Kidney tubule cell (primary cell): ENCODE measurements at regions not wholly inside any gene's neighbourhood (a gene's known extent, or its start where the extent isn't known, plus 50 kb on each side); places are given as distances from the start of the nearest gene placed in this dataset.
"Not testable (repeated sequence)": the region's sequence is repeated elsewhere in the genome, so short reads cannot be mapped to it uniquely, and the experiment has no call there.

ENCODE experiments used
- DNase-seq: peaks from one replicate; pipeline ENCODE4 v3.0.0-alpha.2; 2018; ENCODE audit warnings: low spot score

DNA sequence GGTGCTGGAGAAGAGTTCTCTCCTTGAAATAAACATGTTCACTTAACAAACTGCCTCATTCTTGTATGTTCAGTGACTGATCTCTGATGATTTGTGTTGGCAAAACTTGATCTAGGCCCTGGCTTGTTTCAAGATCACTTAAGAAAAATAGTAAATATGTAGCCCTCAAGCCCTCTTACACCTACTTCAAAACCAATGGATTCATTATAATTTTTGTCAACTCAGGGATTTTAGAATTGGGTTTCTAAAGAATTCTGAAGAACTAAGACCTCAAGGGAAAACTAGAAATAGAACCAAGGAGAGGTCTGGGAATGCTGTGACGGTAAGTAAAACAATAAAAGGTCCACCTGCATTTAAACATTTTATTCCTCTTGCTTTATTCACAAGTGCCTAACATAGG is 1731.6 kb upstream of the CELF4 start:
- DNase-seq, result no peak

DNA sequence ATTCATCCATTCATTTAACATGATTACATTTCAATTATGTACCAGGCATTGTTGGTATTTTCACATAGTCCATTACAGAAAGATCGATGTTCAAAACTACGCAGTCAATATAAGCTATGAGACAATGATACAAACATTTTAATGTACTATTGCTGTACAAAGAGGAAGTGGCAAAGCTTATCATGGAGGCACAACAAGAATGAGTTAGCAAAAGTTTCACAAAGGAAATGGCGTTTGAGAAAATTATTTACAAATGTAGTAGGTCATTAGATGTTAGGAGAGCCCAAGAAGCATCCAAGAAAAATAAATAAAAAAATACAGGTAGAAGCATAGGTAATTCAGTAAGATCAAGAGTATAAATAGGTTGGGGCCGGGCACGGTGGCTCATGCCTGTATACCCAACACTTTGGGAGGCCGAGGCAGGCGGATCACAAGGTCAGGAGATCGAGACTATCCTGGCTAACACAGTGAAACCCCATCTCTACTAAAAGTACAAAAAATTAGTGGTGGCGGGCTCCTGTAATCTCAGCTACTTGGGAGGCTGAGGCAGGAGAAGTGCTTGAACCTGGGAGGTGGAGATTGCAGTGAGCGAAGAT is 1730.8 kb upstream of the CELF4 start:
- DNase-seq, result no peak

DNA sequence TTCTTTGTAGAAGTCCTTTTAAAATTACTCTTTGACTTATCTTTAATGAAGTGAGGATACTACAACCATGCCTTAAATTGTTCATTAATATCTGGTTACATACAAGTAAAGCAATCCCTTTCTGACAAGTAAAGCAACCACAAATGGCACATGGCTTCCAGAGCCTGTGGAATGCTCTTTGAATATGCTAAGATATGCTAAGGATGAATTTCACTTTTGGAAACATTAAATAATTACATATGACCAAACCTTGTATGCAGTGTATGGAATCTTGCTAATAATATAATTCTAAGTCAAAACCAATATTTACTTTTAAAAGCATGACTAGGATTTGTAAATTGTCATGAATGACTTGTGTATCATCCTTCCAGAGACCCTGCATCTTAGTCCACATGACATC is 1711.2 kb upstream of the CELF4 start:
- no peak for DNase-seq

DNA sequence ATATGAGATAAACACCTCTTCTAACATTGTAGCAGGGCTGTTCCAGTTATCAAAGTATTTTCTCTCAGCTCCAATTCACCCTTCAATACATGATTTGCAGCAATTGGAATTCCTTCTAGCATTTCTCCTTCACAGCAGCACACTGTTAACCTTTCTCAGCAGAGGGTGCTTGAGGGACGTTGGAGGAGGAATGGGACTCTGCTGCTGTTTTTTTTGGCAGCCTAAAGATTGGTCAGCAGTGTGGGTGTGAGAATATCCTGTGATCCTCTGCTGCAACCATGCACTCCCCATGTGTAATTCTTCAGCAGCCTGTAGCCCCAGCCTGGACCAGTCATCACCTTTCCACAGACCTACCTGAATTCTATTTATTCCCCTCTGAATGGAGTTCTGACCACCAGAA is 1708.9 kb upstream of the CELF4 start:
- no peak for DNase-seq

DNA sequence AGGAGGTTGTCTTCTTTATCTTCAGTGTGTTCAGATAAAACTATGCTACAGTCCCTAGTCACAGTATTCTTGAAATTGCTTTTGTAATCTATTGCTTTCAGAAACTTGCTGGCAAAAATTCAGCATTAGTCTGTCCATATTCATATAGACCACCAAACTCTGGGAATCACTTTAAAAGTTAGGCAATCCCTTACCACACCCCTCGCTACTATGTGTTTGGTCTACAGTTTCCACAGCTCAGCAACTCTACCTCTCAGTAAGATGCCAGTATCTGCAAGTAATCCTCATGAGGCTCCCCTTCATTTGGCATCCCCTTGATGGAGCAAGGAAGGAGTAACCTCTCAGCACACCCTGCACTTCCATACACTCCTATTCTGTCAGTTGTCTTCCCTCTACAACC is 1706.6 kb upstream of the CELF4 start:
- no peak for DNase-seq

DNA sequence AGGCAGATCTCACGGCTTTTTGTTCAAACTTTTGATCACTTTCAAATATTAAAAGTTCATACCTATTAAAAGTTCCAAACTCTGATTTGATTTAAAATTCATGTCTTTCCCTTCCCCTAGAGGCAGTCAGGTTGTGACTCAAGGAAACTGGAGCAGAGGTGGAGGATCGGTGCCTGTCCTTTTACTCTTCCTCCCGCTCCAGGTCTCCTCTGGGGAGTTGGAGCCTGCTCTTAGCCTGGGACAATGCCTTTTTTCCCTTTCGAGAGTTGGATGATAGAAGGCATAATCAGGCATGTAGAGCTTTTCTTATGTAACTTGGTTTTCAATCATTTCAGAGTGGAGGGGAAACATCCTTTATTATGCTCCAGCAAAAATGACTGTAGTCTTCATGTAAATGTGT is 1706.1 kb upstream of the CELF4 start:
- no peak for DNase-seq

DNA sequence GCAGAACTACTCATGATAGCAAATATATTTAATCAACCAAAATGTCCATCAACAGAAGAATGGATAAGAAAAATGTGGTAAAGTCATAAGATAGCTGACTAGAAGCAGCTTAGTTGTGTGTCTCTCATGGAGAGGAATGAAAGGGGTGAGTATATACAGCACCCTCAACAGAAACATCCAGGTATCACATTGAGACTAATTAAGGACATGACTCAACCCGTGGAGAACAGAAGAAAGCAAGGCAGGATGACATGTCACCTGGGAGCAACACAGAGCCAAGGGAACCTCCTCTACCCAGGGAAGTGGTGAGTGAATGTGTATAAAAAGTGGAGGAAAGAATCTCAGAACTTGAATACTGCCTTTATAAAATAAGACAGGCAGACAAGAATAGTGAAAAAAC is 1695.0 kb upstream of the CELF4 start:
- DNase-seq, result no peak

DNA sequence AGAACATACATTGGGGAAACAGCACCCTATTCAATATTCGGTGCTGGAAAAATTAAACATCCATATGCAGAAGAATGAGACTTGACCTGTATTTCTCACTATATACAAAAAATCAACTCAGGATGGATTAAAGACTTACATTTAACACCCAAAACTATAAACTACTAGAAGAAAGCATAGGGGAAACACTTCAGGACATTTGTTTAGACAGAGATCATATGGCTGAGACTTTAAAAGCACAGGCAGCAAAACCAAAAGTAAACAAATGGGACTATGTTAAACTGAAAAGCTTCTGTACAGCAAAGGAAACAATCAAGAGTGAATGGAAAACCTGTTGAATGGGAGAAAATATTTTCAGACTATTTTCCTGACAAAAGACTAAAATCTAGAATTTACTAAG is 1694.1 kb upstream of the CELF4 start:
- no peak for DNase-seq

DNA sequence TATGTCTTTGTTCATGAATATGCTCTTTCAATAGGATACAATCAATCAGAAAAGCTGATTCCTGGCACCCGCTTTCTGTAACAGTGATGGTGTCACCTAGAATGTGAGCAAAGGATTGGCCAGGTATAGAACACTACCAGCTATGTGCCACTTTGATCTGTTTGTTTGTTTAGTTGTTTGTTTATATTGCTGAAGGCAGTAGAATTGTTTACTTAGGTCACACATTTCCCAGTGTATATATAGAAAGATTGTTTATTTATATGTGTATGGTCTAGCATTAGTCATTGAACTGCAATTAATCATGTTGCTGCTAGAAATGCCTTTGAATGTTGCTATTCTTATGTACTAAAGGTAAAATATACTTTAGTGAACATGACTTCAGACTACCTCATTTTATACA is 1678.6 kb upstream of the CELF4 start:
- DNase-seq, result no peak

DNA sequence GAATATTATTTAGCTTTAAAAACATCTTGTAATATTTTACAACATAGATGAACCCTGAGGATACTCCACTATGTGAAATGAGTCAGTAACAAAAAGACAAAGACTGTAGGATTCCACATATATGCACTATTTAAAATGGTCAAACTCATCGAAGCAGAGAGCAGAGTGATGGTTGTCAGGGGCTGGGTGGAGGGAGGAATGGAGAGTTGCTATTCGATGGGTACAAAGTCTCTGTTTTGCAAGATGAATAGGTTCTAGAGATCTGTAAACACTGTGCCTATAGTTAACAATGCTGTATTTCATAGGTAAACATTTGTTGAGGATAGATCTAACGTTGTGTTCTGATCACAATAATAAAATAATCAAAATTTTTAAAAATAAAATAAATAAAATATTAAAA is 1675.9 kb upstream of the CELF4 start:
- no peak for DNase-seq

DNA sequence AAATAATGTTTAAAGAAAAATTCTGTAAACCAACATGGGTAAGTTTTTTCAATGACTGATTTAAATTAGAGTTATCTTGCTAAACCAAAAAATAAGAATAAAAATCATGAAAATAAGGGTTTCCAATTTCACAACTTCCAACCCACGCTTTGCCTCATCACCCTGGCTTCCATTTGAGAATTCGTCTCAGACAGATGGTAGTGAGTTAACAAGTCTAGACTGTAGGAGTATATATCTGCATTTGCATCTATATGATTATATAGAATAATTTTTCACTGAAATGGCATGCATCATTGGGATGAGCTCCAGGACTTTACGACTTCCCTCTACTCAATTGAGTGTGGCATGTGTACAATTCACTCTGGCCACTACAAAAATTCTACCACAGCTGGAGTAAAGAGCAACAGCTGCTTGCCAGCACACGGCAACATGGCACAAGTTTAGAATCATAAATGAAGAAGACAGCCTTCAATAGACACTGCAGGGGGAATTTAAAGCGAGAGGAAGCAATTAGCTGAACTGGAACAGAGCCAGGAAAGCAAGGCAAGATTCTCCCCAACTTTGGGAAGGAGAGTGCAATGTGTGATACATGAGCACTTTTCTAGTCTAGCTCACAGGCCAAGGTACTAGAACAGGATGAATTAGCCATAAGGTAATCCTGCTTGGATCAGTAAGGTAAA is 1673.5 kb upstream of the CELF4 start:
- DNase-seq, result no peak

DNA sequence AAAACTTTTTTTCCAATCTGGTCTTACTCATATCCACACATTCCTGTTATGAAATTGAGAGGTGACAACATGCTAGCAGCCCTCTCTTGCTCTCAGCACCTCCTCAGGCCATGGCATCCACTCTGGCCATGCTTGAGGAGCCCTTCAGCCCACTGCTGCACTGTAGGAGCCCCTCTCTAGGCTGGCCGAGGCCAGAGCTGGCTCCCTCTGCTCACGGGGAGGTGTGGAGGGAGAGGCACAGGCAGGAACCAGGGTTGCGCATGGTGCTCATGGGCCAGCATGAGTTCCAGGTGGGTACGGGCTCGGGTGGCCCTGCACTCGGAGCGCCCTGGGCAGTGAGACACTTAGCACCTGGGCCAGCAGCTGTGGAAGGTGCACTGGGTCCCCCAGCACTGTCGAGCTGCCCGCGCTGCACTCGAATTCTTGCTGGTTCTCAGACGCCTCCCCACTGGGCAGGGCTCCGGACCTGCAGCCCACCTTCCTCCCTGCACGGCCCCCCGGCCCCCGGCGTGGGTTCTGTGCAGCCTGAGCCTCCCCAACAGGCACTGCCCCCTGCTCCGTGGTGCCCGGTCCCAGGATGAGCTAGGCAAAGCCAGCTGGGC is 1669.6 kb upstream of the CELF4 start:
- no peak for DNase-seq

DNA sequence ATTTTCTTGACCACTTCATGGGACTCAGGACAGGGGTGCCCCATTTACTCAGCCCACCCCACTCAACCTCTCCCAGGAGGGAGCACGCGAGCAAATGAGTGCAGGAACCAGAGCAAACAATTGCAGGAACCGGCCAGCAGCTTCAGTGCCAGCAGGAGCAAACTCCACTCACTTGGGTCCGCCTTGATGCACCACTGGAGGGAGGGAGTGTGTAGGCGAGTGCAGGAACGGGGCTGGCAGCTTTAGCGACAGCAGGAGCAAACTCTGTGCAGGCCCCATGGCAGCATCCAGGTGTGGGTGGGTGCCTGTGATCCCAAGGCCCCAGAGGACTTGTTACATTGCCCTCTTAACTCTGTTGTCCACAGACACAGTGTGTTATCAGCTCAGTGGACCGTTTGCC is 1667.3 kb upstream of the CELF4 start:
- no peak for DNase-seq

DNA sequence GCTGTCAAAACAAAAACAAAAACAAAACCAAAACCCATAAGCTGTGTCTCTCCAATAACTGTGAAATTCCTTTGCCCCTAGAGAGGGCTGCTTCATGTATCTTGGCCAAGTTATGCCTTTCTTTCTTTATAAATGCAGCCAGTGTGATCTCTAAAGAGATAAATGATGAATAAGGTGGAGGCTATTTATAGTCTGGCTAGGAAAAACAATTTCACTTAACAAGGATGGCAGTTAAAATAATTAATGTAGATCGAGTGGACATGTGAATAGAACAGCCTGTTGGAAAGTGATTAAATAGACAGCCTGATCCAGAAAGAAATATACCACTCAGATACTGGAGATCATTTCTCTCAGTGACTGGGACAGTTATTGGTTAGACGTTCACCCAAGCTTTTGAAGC is 1666.9 kb upstream of the CELF4 start:
- no peak for DNase-seq

DNA sequence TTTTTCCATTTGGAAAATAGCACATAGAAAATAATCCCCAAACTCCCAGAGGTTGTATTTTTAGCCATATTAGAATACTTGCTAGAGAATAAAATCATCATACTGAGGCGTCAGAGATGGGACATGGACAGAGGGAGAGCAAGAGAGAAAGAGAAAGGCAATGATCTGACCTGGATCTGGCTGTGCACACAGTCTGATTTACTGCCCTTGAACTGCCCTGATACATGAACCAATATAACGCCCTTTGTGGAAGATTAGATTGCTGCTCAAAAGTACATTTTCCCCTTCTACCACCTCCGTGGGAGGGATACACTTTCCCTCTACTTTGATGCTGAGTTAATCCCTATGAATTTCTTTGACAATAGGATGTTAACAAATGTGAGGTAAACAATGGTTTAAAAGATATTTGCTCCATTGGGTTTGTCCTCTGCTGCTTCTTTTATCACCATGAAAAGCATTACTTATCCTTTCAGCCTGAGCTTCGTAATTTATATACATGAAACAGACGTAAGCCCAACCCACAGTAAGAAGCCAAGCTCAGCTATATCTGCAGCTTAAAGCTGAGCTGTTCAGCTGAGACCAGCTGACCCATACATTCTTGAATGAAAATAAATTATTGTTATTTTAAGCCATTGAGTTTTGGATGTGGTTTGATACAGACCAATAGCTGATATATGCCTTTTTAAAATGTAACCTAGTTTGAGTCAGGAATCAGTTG is 1664.6 kb upstream of the CELF4 start:
- DNase-seq, result no peak

DNA sequence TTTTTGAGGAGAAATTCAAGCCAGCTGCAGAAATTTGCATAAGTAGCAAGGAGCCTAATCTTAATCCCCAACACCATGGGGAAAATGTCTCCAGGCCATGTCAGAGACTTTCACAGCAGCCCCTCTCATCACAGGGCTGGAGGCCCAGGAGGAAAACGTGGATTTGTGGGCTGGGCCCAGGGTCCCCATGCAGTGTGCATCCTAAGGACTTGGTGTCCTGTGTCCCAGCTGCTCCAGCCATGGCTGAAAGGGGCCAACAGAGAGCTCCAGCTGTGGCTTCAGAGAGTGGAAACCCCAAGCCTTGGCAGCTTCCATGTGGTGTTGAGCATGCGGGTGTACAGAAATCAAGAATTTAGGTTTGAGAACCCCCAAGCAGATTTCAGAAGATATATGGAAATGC is 1662.2 kb upstream of the CELF4 start:
- not testable (repeated sequence) for DNase-seq

DNA sequence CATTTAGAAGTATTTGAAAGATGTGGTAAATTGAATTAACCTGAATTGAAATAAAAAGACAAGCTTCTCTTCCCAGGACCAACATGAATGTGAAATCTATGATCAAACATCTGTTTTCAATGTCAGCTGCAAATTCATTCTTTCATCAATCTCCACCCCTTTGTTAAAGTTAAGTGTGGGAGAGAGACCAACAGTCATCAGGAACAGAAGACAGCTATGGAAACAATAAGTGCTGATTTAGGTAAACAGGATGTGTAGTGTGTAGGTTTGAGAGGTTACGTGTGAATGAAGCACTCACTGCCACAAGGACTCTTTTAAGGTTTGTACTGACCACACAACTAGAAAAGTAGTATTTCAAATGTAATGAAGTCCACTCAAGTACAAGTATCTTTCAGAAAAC is 1659.8 kb upstream of the CELF4 start:
- DNase-seq, result no peak

DNA sequence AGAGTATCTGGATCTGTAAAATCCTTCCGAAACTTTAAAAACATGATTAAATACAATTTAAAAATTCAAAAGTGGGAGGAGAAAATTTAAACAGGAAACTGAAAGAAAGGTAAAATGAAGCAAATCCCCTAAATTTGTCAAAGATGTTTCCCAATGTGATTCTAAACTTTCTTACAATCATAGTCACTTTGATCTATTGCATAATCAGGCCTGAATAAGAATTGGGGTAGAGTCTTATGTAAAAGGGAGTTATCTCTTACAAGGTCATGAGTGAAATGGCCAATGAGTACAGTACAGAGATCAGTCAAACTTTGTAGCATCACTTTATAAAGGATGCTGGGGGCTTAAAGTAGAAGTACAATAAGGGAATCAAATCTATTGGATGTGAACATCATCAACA is 1657.7 kb upstream of the CELF4 start:
- DNase-seq, result no peak

DNA sequence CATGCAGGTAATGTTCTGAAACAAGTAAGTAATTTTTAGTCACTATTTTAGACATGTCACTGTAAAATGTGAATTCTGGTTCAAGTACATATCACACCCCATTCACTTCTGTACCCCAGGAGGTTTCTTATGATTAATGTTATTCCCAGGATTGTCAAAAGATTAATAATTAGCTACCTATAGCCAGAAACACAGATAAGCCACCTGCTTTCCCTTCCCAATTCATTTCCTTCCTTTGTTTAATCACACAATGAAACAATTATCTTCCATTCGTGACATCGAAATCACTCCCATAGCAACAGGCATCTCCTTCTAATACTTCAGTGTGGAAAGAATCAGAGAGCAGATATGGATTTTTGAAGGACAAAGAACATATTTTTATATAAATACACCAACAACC is 1650.3 kb upstream of the CELF4 start:
- DNase-seq, result no peak

DNA sequence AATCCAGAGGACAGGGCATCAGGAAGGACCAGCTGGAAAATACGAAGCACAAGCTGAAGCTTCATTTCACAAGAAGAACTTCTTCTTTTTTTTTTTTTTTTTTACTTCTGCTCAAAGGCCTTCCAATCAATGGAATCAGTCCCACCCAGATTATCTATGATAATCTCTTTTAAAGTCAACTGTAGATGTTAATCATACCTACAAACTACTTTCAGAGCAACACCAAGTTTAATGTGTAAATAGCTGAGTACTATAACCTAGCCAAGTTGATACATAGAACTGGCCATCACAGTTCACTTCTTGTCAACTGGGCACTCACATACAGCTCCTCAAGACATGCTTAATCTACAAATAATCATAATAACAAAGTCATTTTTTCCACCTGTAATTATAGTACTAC is 1645.9 kb upstream of the CELF4 start:
- no peak for DNase-seq

DNA sequence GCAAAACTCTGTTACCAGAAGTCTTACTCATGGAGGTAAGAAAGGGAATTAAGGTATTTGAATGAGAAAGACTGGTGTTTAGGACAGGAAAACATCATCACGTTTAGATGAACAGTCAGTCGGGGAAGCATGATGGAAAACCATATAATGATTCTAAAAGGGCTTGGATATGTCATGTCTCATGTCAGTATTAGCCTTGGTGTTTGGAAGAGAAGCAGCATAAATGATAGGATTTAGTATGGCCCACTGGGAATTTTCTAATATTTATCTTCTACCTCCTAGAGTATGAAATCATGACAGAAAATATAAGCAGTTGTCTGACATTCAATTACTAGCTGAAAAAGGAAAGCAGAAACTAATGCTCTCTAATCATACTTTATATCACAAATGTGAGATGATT is 1643.6 kb upstream of the CELF4 start:
- DNase-seq, result no peak

DNA sequence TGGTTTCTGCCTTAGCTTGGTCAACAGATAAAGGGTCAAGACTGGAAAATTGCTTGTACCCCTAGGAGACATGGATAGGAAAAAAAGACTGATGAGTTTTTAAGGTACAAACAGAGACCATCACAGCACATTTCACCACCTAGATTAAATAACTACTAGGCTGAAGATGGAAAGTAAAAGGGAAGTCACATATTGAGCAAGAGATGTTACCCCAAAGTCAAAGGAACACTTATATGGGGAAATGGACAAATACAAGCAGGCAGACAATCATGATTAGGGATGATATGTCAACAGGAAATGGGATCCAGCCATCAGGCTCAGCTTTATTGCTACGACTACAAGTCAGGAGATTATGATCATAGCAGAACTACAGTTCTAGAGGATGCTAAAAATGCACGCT is 1643.1 kb upstream of the CELF4 start:
- DNase-seq, result no peak

DNA sequence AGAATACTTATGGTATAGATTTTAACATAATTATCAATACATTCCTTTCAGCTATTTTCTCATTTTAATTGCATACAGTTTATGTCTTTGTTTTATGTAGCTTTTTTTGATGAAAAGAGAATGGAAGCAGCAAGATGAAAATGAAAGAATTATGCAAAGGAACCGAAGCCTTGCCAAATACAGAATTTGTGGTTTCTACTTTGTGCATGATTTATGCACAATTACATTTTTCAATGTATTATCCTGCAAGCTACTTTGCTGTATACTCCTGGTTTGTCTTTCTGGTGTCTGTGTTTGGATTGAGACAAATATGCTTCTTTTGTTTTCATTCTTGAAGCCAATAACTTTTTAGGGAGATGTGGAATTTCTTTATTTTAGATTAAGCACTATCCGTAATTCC is 1642.6 kb upstream of the CELF4 start:
- no peak for DNase-seq
